Erythroblast (primary cell): ENCODE measurements at regions not wholly inside any gene's neighbourhood (a gene's known extent, or its start where the extent isn't known, plus 50 kb on each side); places are given as distances from the start of the nearest gene placed in this dataset.

Experiments
- GATA1 ChIP-seq: IDR thresholded peaks from 2 replicates; pipeline ENCODE4 v1.6.1; 2011; ENCODE audit warnings: low read depth, mild to moderate bottlenecking, control low read depth, low read length, moderate library complexity
- POLR2A ChIP-seq: IDR thresholded peaks from 2 replicates; pipeline ENCODE4 v1.6.1; 2011; ENCODE audit warnings: mild to moderate bottlenecking, low read length

GRCh38 chr12:19771858-19772257, 332.6 kb downstream of the AEBP2 start:
- TF ChIP-seq POLR2A = no peak
- no peak for TF ChIP-seq GATA1
